ENCODE measurements at regions not wholly inside any gene's neighbourhood (a gene's known extent, or its start where the extent isn't known, plus 50 kb on each side); places are given as distances from the start of the nearest gene placed in this dataset.

GRCh38 chr3:168589376-168589775, 493.7 kb upstream of the GOLIM4 start:
- DNase-seq (no peak), ATAC-seq (no peak)
- H3K4me3 Mint-ChIP-seq = no peak overlapping the region
- no peaks in the 10 kb centered on the region for H3K9me3 Mint-ChIP-seq
- intact Hi-C loops (cut with micrococcal nuclease) = no loop called here
- no peak overlapping the region for H3K27ac Mint-ChIP-seq
- no peaks in the 10 kb centered on the region for H3K36me3 Mint-ChIP-seq (ENCODE audit: low read depth)
- CTCF ChIA-PET = no interaction called here
- POLR2A ChIA-PET = no interaction called here
- H3K4me1 Mint-ChIP-seq (ENCODE audit: low read depth) = no peaks in the 10 kb centered on the region
- no peaks in the 10 kb centered on the region for H3K27me3 Mint-ChIP-seq
- TF ChIP-seq CTCF (IDR thresholded peaks at IDR 0.05) = no peak

GRCh38 chr3:168585544-168585943, 489.8 kb upstream of the GOLIM4 start:
- H3K4me3 Mint-ChIP-seq = no peak overlapping the region
- H3K9me3 Mint-ChIP-seq = no peaks in the 10 kb centered on the region
- H3K4me1 Mint-ChIP-seq (ENCODE audit: low read depth) = no peaks in the 10 kb centered on the region
- TF ChIP-seq CTCF (IDR thresholded peaks at IDR 0.05) = no peak
- ChIA-PET CTCF (interaction anchor here (0.9 kb wide), 1 partner anchor 43 kb away, joined by 3 read pairs; no protein-coding TSS in a partner anchor), POLR2A (interaction anchor here (0.6 kb wide), 1 partner anchor 760 kb away, joined by 3 read pairs; no protein-coding TSS in a partner anchor)
- DNase-seq (no peak), ATAC-seq (no peak)
- intact Hi-C loops (cut with micrococcal nuclease) = no loop called here
- H3K27me3 Mint-ChIP-seq = no peaks in the 10 kb centered on the region
- H3K36me3 Mint-ChIP-seq (ENCODE audit: low read depth) = no peaks in the 10 kb centered on the region
- no peak overlapping the region for H3K27ac Mint-ChIP-seq

- ATAC-seq (no peak), DNase-seq (no peak)
- Mint-ChIP-seq H3K36me3 (ENCODE audit: low read depth) (no peaks in the 10 kb centered on the region), H3K9me3 (no peaks in the 10 kb centered on the region), H3K27ac (no peak overlapping the region), H3K4me3 (no peak overlapping the region), H3K27me3 (no peaks in the 10 kb centered on the region), H3K4me1 (ENCODE audit: low read depth) (no peaks in the 10 kb centered on the region)
- ChIA-PET CTCF (no interaction called here), POLR2A (no interaction called here)
- TF ChIP-seq CTCF (IDR thresholded peaks at IDR 0.05) = no peak
- intact Hi-C loops (cut with micrococcal nuclease) = no loop called here
Observed at GRCh38 chr3:168583977-168584376, 488.3 kb upstream of the GOLIM4 start.

- intact Hi-C loops (cut with micrococcal nuclease) = no loop called here
Observed at GRCh38 chr3:168582503-168582902, 486.8 kb upstream of the GOLIM4 start.

GRCh38 chr3:168581771-168582225, 486.1 kb upstream of the GOLIM4 start:
- no peak overlapping the region for H3K4me3 Mint-ChIP-seq
- DNase-seq = no peak
- no peaks in the 10 kb centered on the region for H3K4me1 Mint-ChIP-seq (ENCODE audit: low read depth)
- CTCF ChIA-PET = no interaction called here
- H3K9me3 Mint-ChIP-seq = no peaks in the 10 kb centered on the region
- no peak overlapping the region for H3K27ac Mint-ChIP-seq
- POLR2A ChIA-PET = no interaction called here
- intact Hi-C loops (cut with micrococcal nuclease) = no loop called here
- TF ChIP-seq CTCF (IDR thresholded peaks at IDR 0.05) = no peak
- no peaks in the 10 kb centered on the region for H3K36me3 Mint-ChIP-seq (ENCODE audit: low read depth)
- no peaks in the 10 kb centered on the region for H3K27me3 Mint-ChIP-seq
- ATAC-seq = no peak

More at GRCh38 chr3:168582503-168582902, 486.8 kb upstream of the GOLIM4 start:
- Mint-ChIP-seq H3K27ac (no peak overlapping the region), H3K36me3 (ENCODE audit: low read depth) (no peaks in the 10 kb centered on the region), H3K4me1 (ENCODE audit: low read depth) (no peaks in the 10 kb centered on the region), H3K27me3 (no peaks in the 10 kb centered on the region), H3K9me3 (no peaks in the 10 kb centered on the region), H3K4me3 (no peak overlapping the region)
- TF ChIP-seq CTCF (IDR thresholded peaks at IDR 0.05) = no peak
- POLR2A ChIA-PET = no interaction called here
- no peak for ATAC-seq
- no peak for DNase-seq
- CTCF ChIA-PET = no interaction called here

Measured in activated CD8-positive, alpha-beta T cell treated with anti-CD3 and anti-CD28 coated beads for 36 hours (primary cell).